H9 (cell line): ENCODE measurements at regions not wholly inside any gene's neighbourhood (a gene's known extent, or its start where the extent isn't known, plus 50 kb on each side); places are given as distances from the start of the nearest gene placed in this dataset.

Experiments
- DNase-seq: peaks from one replicate; pipeline ENCODE4 v3.0.0-alpha.2; 2017
- H2AFZ ChIP-seq: one replicate; pipeline ENCODE4 v1.6.1; 2013; ENCODE audit warnings: mild to moderate bottlenecking, low read length, control low read depth, moderate library complexity
- H2AK5ac ChIP-seq: 2 replicates; pipeline ENCODE4 v1.6.1; 2013; ENCODE audit warnings: low read length, control low read depth, mixed read lengths; ENCODE audit not compliant: insufficient read length
- H2BK120ac ChIP-seq: one replicate; pipeline ENCODE4 v1.6.1; 2013; ENCODE audit warnings: low read depth, mild to moderate bottlenecking, low read length, control low read depth, inconsistent platforms; ENCODE audit not compliant: poor library complexity, severe bottlenecking
- H2BK12ac ChIP-seq: 2 replicates; pipeline ENCODE4 v1.6.1; 2013; ENCODE audit warnings: low read length, control low read depth, mixed read lengths, low read depth; ENCODE audit not compliant: insufficient read length
- H2BK15ac ChIP-seq: 2 replicates; pipeline ENCODE4 v1.6.1; 2013; ENCODE audit warnings: low read depth, low read length, control low read depth
- H2BK20ac ChIP-seq: one replicate; pipeline ENCODE4 v1.6.1; 2013; ENCODE audit warnings: low read depth, mild to moderate bottlenecking, low read length, control low read depth, inconsistent platforms; ENCODE audit not compliant: poor library complexity, severe bottlenecking
- H2BK5ac ChIP-seq: 2 replicates; pipeline ENCODE4 v1.6.1; 2013; ENCODE audit warnings: low read length, control low read depth, mixed read lengths; ENCODE audit not compliant: insufficient read length
- H3K14ac ChIP-seq: 2 replicates; pipeline ENCODE4 v1.6.1; 2013; ENCODE audit warnings: low read length, control low read depth; ENCODE audit not compliant: insufficient read depth
- H3K18ac ChIP-seq: 2 replicates; pipeline ENCODE4 v1.6.1; 2013; ENCODE audit warnings: low read depth, mild to moderate bottlenecking, mixed read lengths, low read length, control low read depth; ENCODE audit not compliant: insufficient read length
- H3K23ac ChIP-seq: 2 replicates; pipeline ENCODE4 v1.6.1; 2013; ENCODE audit warnings: low read length, control low read depth, mixed read lengths, low read depth; ENCODE audit not compliant: insufficient read length
- H3K23me2 ChIP-seq: 2 replicates; pipeline ENCODE4 v1.6.1; 2013; ENCODE audit warnings: low read depth, mild to moderate bottlenecking, mixed read lengths, low read length, control low read depth; ENCODE audit not compliant: insufficient read length, poor library complexity, severe bottlenecking
- H3K27ac ChIP-seq: 2 replicates; pipeline ENCODE4 v1.5.1; 2013; ENCODE audit warnings: low read length, control low read depth, mixed read lengths, low read depth; ENCODE audit not compliant: insufficient read length
- H3K27me3 ChIP-seq: 2 replicates; pipeline ENCODE4 v1.6.1; 2013; ENCODE audit warnings: low read length, control low read depth, inconsistent platforms; ENCODE audit not compliant: insufficient read depth
- H3K4ac ChIP-seq: 2 replicates; pipeline ENCODE4 v1.6.1; 2013; ENCODE audit warnings: low read depth, mild to moderate bottlenecking, control low read depth, inconsistent platforms, low read length, moderate library complexity
- H3K4me1 ChIP-seq: 2 replicates; pipeline ENCODE4 v1.6.1; 2013; ENCODE audit warnings: low read length, control low read depth, inconsistent platforms; ENCODE audit not compliant: insufficient read depth
- H3K4me2 ChIP-seq: 2 replicates; pipeline ENCODE4 v1.6.1; 2013; ENCODE audit warnings: low read length, control low read depth, mixed read lengths; ENCODE audit not compliant: insufficient read length, insufficient read depth
- H3K56ac ChIP-seq: 2 replicates; pipeline ENCODE4 v1.6.1; 2013; ENCODE audit warnings: low read depth, mild to moderate bottlenecking, mixed read lengths, low read length, control low read depth; ENCODE audit not compliant: insufficient read length
- H3K79me1 ChIP-seq: 2 replicates; pipeline ENCODE4 v1.6.1; 2013; ENCODE audit warnings: low read depth, mild to moderate bottlenecking, moderate library complexity, low read length, control low read depth, inconsistent platforms; ENCODE audit not compliant: insufficient read depth, poor library complexity, severe bottlenecking
- H3K79me2 ChIP-seq: 2 replicates; pipeline ENCODE4 v1.6.1; 2013; ENCODE audit warnings: low read length, control low read depth, inconsistent platforms; ENCODE audit not compliant: insufficient read depth
- H3K9ac ChIP-seq: 2 replicates; pipeline ENCODE4 v1.6.1; 2013; ENCODE audit warnings: low read length, control low read depth, mixed read lengths; ENCODE audit not compliant: insufficient read length; ENCODE audit errors: extremely low read depth
- H3K9me3 ChIP-seq: one replicate; pipeline ENCODE4 v1.6.1; 2013; ENCODE audit warnings: low read depth, low read length, inconsistent platforms; ENCODE audit not compliant: control insufficient read depth
- H3T11ph ChIP-seq: one replicate; pipeline ENCODE4 v1.6.1; 2013; ENCODE audit warnings: mild to moderate bottlenecking, low read length, control low read depth, inconsistent platforms
- H4K20me1 ChIP-seq: one replicate; pipeline ENCODE4 v1.6.1; 2013; ENCODE audit not compliant: control insufficient read depth, insufficient read length, insufficient read depth
- H4K5ac ChIP-seq: 2 replicates; pipeline ENCODE4 v1.6.1; 2013; ENCODE audit warnings: low read depth, mild to moderate bottlenecking, mixed read lengths, low read length, control low read depth; ENCODE audit not compliant: insufficient read length
- H4K8ac ChIP-seq: replicated peaks from 2 replicates; pipeline ENCODE4 v1.6.1; 2013; ENCODE audit warnings: low read length, control low read depth, mixed read lengths, low read depth; ENCODE audit not compliant: insufficient read length
- H4K91ac ChIP-seq: 2 replicates; pipeline ENCODE4 v1.6.1; 2013; ENCODE audit warnings: low read depth, mild to moderate bottlenecking, moderate library complexity, mixed read lengths, low read length, control low read depth; ENCODE audit not compliant: insufficient read length
- H3K27ac Mint-ChIP-seq, 3 experiments: 2 replicates in 2 of 3; 3 replicates in 1 of 3; pipeline ENCODE4 v1.8.0; 2020 to 2021; ENCODE audit warnings: mixed read lengths in 3 of 3, mild to moderate bottlenecking in 1 of 3, moderate library complexity in 1 of 3
- H3K27me3 Mint-ChIP-seq: 2 replicates; pipeline ENCODE4 v1.8.0; 2021; ENCODE audit warnings: low read depth, mild to moderate bottlenecking, moderate library complexity, mixed read lengths
- H3K36me3 Mint-ChIP-seq, 3 experiments: 2 replicates in 2 of 3; 3 replicates in 1 of 3; pipeline ENCODE4 v1.8.0; 2020 to 2021; ENCODE audit warnings: low read depth in 3 of 3, mixed read lengths in 3 of 3; ENCODE audit not compliant: insufficient read depth in 1 of 3
- H3K4me1 Mint-ChIP-seq, 2 experiments: 2 replicates each; pipeline ENCODE4 v1.8.0; 2020; ENCODE audit warnings: mixed read lengths in 2 of 2
- H3K4me3 Mint-ChIP-seq, 2 experiments: 2 replicates in 1 of 2; 3 replicates in 1 of 2; pipeline ENCODE4 v1.8.0; 2020 to 2021; ENCODE audit warnings: mild to moderate bottlenecking in 2 of 2, mixed read lengths in 2 of 2, moderate library complexity in 1 of 2
- H3K9me3 Mint-ChIP-seq, 2 experiments: 2 replicates in 1 of 2; 3 replicates in 1 of 2; pipeline ENCODE4 v1.8.0; 2020; ENCODE audit warnings: mild to moderate bottlenecking in 2 of 2, mixed read lengths in 2 of 2, moderate library complexity in 1 of 2
- CTCF ChIP-seq: fragments of 200-600 bp; sonication (generic); conservative IDR thresholded peaks from 3 replicates; pipeline ENCODE4 v1.8.0; 2021; ENCODE audit warnings: antibody characterized with exemption, mild to moderate bottlenecking

- DNase-seq: no peak
- Histone ChIP-seq H3K9ac (no peak overlapping the region), H3K4me1 (no peaks in the 10 kb centered on the region; the same call in 1 of the 2 replicates), H2BK12ac (no peak overlapping the region), H2BK15ac (no peak overlapping the region), H3K27me3 (no peaks in the 10 kb centered on the region), H3K23ac (no peak overlapping the region), H4K5ac (no peak overlapping the region), H3K14ac (no peak overlapping the region), H3K79me2 (no peaks in the 10 kb centered on the region), H4K91ac (no peak overlapping the region), H2BK5ac (no peak overlapping the region), H4K20me1 (no peaks in the 10 kb centered on the region), H2BK120ac (no peak overlapping the region), H3K9me3 (no peaks in the 10 kb centered on the region), H3K18ac (no peak overlapping the region), H3K79me1 (no peaks in the 10 kb centered on the region), H3K4ac (no peak overlapping the region), H3T11ph (no peak overlapping the region), H2AK5ac (no peak overlapping the region), H3K23me2 (no peaks in the 10 kb centered on the region), H2BK20ac (no peak overlapping the region), H3K27ac (no peak overlapping the region), H3K4me2 (no peak overlapping the region), H3K56ac (no peak overlapping the region), H4K8ac (no peak overlapping the region), H2AFZ (no peak overlapping the region)
- Mint-ChIP-seq H3K4me3 (no peak overlapping the region), H3K36me3 (peaks cover 2 to 9% (median 2%) of the 10 kb centered on the region in 3 experiments; a peak in 4 of 7 replicates), H3K27me3 (peaks cover 8% of the 10 kb centered on the region; the same call in 1 of the 2 replicates), H3K9me3 (peaks cover 12 to 15% of the 10 kb centered on the region in 2 experiments), H3K4me1 (peaks cover 6 to 10% of the 10 kb centered on the region in 2 experiments), H3K27ac (no peak overlapping the region)
- TF ChIP-seq CTCF: no peak
Measured at GRCh38 chr12:115396567-115396966, 712.6 kb upstream of the TBX3 start.
